DOHH2 (cell line): ENCODE measurements at regions not wholly inside any gene's neighbourhood (a gene's known extent, or its start where the extent isn't known, plus 50 kb on each side); places are given as distances from the start of the nearest gene placed in this dataset.

Experiments used
- H3F3A ChIP-seq: fragments of 200-600 bp; sonication (generic), shearing (Covaris generic); 2 replicates; pipeline ENCODE4 v1.6.0; 2016; ENCODE audit warnings: antibody characterized with exemption, mild to moderate bottlenecking; ENCODE audit not compliant: control insufficient read depth, insufficient read depth
- H3K27ac ChIP-seq: fragments of 200-600 bp; sonication (generic); 2 replicates; pipeline ENCODE4 v1.5.1; 2014; ENCODE audit warnings: low read depth, mild to moderate bottlenecking, low read length, moderate library complexity
- H3K27me3 ChIP-seq: fragments of 200-600 bp; sonication (generic); 2 replicates; pipeline ENCODE4 v1.6.1; 2014; ENCODE audit warnings: mild to moderate bottlenecking, low read length, mixed read lengths; ENCODE audit not compliant: control insufficient read depth
- H3K36me3 ChIP-seq: fragments of 200-600 bp; sonication (generic); 2 replicates; pipeline ENCODE4 v1.6.1; 2014; ENCODE audit warnings: mild to moderate bottlenecking, low read length, moderate library complexity, mixed read lengths; ENCODE audit not compliant: control insufficient read depth
- H3K4me1 ChIP-seq: fragments of 200-600 bp; sonication (generic); 2 replicates; pipeline ENCODE4 v1.6.1; 2014; ENCODE audit warnings: mild to moderate bottlenecking, low read length, mixed read lengths; ENCODE audit not compliant: control insufficient read depth
- H3K4me2 ChIP-seq: fragments of 200-600 bp; sonication (generic); 2 replicates; pipeline ENCODE4 v1.6.0; 2014; ENCODE audit warnings: mild to moderate bottlenecking, low read length, moderate library complexity
- H3K4me3 ChIP-seq: fragments of 200-600 bp; sonication (generic); 2 replicates; pipeline ENCODE4 v1.5.1; 2014; ENCODE audit warnings: mild to moderate bottlenecking, low read length, mixed read lengths
- H3K79me2 ChIP-seq: fragments of 200-600 bp; sonication (generic); 2 replicates; pipeline ENCODE4 v1.6.1; 2014; ENCODE audit warnings: mild to moderate bottlenecking, low read length, mixed read lengths; ENCODE audit not compliant: control insufficient read depth
- H3K9me2 ChIP-seq: fragments of 200-600 bp; sonication (generic); replicated peaks from 2 replicates; pipeline ENCODE4 v1.6.1; 2014; ENCODE audit warnings: mild to moderate bottlenecking, low read length, mixed read lengths; ENCODE audit not compliant: control insufficient read depth
- H3K9me3 ChIP-seq: fragments of 200-600 bp; sonication (generic); 2 replicates; pipeline ENCODE4 v1.6.1; 2014; ENCODE audit warnings: antibody characterized with exemption, low read length, mixed read lengths; ENCODE audit not compliant: control insufficient read depth, insufficient read depth
- H4K20me1 ChIP-seq: fragments of 200-600 bp; sonication (generic); 2 replicates; pipeline ENCODE4 v1.6.0; 2014; ENCODE audit warnings: low read depth, mild to moderate bottlenecking, antibody characterized with exemption, low read length, moderate library complexity; ENCODE audit not compliant: control insufficient read depth, insufficient read depth
- EZH2phosphoT487 ChIP-seq: fragments of 200-600 bp; sonication (generic); IDR thresholded peaks from 2 replicates; pipeline ENCODE4 v1.6.1; 2017; ENCODE audit warnings: borderline replicate concordance, mild to moderate bottlenecking, antibody characterized with exemption, low read length, moderate library complexity, mixed read lengths
- TF ChIP-seq, protein P1 (sequence below): fragments of 200-600 bp; sonication (generic); IDR thresholded peaks from one replicate; pipeline ENCODE4 v1.5.1; 2014; ENCODE audit warnings: antibody characterized with exemption, mild to moderate bottlenecking, low read depth, low read length; ENCODE audit not compliant: poor library complexity, severe bottlenecking

- H3K9me3 ChIP-seq: no peaks in the 10 kb centered on the region
- H3K4me1 ChIP-seq: no peaks in the 10 kb centered on the region
- no peaks in the 10 kb centered on the region for H3K9me2 ChIP-seq
- H3F3A ChIP-seq: no peaks in the 10 kb centered on the region
- no peak for TF ChIP-seq EZH2phosphoT487
- TF ChIP-seq, protein P1, sequence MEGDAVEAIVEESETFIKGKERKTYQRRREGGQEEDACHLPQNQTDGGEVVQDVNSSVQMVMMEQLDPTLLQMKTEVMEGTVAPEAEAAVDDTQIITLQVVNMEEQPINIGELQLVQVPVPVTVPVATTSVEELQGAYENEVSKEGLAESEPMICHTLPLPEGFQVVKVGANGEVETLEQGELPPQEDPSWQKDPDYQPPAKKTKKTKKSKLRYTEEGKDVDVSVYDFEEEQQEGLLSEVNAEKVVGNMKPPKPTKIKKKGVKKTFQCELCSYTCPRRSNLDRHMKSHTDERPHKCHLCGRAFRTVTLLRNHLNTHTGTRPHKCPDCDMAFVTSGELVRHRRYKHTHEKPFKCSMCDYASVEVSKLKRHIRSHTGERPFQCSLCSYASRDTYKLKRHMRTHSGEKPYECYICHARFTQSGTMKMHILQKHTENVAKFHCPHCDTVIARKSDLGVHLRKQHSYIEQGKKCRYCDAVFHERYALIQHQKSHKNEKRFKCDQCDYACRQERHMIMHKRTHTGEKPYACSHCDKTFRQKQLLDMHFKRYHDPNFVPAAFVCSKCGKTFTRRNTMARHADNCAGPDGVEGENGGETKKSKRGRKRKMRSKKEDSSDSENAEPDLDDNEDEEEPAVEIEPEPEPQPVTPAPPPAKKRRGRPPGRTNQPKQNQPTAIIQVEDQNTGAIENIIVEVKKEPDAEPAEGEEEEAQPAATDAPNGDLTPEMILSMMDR: no peak
- no peak overlapping the region for H3K4me3 ChIP-seq
- no peaks in the 10 kb centered on the region for H3K27me3 ChIP-seq
- H3K79me2 ChIP-seq: no peaks in the 10 kb centered on the region
- no peak overlapping the region for H3K4me2 ChIP-seq
- no peak overlapping the region for H3K27ac ChIP-seq
- no peaks in the 10 kb centered on the region for H4K20me1 ChIP-seq
- H3K36me3 ChIP-seq: no peaks in the 10 kb centered on the region
Measured at GRCh38 chr14:35220920-35221319, 71.3 kb upstream of the PSMA6 start.

GRCh38 chr14:35221462-35221861 is 70.7 kb upstream of the PSMA6 start:
- H4K20me1 ChIP-seq: no peaks in the 10 kb centered on the region
- no peaks in the 10 kb centered on the region for H3K79me2 ChIP-seq
- H3K27ac ChIP-seq: no peak overlapping the region
- H3F3A ChIP-seq: no peaks in the 10 kb centered on the region
- TF ChIP-seq, protein P1: no peak
- no peak for TF ChIP-seq EZH2phosphoT487
- no peak overlapping the region for H3K4me3 ChIP-seq
- no peaks in the 10 kb centered on the region for H3K9me3 ChIP-seq
- H3K9me2 ChIP-seq: no peaks in the 10 kb centered on the region
- H3K4me2 ChIP-seq: no peak overlapping the region
- no peaks in the 10 kb centered on the region for H3K4me1 ChIP-seq
- no peaks in the 10 kb centered on the region for H3K36me3 ChIP-seq
- H3K27me3 ChIP-seq: no peaks in the 10 kb centered on the region

DNA sequence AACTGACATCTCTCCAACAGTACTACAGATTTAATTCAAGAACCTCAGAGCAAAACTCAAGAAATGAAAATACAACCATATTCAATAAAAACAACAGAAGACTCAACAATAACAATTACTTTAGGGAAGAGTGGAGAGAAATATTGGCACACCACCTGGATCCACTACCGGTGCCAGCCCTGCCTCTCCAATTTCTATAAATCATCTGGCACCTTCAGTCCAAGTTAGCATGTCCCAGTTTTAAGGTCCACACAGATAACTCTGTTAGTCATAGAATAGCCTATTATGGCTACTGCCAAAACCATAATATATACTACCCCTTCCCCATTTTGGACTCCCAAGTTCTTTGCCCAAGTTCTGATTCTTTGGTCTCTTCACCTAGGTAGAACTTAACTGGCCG is 69.9 kb upstream of the PSMA6 start:
- no peak overlapping the region for H3K4me2 ChIP-seq
- no peak overlapping the region for H3K27ac ChIP-seq
- TF ChIP-seq EZH2phosphoT487: no peak
- TF ChIP-seq, protein P1: no peak

DNA sequence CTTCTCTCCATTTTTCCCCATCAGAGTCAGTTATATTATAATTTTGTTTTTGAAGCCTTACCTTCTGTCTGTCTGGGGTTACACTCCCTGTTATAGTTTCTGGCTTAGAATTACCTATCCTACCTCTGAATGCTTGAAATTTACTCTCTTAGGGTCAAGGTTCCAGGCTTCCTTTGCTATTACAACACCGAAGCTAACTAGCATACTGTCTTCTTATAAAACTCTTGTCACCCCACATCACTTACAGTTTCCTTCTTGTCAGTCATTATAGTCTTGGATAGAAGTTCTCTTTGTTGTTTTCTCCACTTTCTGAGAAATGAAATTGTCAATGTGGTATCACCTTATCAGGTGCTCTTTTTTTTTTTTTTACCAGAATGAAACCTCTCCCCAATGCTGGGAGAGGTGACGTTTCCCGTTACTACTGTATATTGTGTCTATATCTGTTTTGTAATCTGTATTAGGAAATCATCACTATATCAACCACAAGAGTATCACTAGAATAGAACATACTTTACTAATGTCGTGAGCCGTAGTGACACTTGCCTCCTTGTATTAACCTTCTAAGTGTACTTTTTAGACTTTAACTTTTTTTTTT is 69.2 kb upstream of the PSMA6 start:
- Histone ChIP-seq H3K4me3 (no peak overlapping the region), H3K79me2 (no peaks in the 10 kb centered on the region), H3K9me2 (no peaks in the 10 kb centered on the region), H4K20me1 (no peaks in the 10 kb centered on the region), H3F3A (no peaks in the 10 kb centered on the region), H3K4me1 (no peaks in the 10 kb centered on the region), H3K27me3 (no peaks in the 10 kb centered on the region), H3K27ac (no peak overlapping the region), H3K4me2 (no peak overlapping the region), H3K36me3 (no peaks in the 10 kb centered on the region), H3K9me3 (no peaks in the 10 kb centered on the region)
- no peak for TF ChIP-seq EZH2phosphoT487
- TF ChIP-seq, protein P1: no peak

More for the DNA sequence above, 69.9 kb upstream of the PSMA6 start:
- no peak overlapping the region for H3K4me3 ChIP-seq
- no peaks in the 10 kb centered on the region for H3K9me2 ChIP-seq
- H3K4me1 ChIP-seq: no peaks in the 10 kb centered on the region
- no peaks in the 10 kb centered on the region for H4K20me1 ChIP-seq
- H3K79me2 ChIP-seq: no peaks in the 10 kb centered on the region
- no peaks in the 10 kb centered on the region for H3K36me3 ChIP-seq
- H3F3A ChIP-seq: no peaks in the 10 kb centered on the region
- no peaks in the 10 kb centered on the region for H3K27me3 ChIP-seq
- H3K9me3 ChIP-seq: no peaks in the 10 kb centered on the region
